ENCODE measurements at regions not wholly inside any gene's neighbourhood (a gene's known extent, or its start where the extent isn't known, plus 50 kb on each side); places are given as distances from the start of the nearest gene placed in this dataset.

DNA sequence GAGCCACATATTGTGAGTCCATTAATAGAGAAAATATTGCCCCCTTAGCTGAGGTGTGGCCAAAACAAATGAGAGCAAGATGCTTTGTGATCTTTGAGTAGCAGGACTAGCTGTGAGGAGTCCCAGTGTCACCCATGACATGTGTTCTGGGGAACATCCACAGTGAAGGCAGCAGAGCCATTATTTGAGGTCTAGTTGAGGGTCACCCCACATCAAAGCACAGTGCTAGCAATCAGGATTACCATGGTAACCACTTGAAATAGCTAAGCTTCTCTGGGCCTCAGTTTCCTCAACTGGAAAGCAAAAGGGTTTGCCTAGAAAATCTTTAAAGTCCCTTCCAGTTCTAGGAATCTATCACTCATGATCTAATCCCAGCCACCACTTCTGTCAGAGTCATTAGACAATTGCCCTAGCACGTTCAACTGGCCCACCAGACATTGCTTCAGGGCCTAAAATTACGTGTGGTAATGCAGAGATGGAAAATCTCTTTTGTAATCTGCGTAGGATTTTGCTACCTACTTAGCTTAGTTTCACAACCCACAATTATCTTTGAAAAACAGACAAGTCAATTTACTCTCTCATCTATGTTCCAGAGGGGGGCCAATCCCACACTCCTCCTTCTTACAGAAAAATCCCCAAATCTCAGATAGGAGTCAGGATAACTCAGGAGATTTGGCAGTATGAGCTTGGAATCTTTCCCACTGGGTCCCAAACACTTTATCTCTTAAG lies 251.2 kb upstream of the EGLN3 start:
- H3K27ac ChIP-seq, result peak overlapping the region; percentile 69
- TF ChIP-seq, protein P1, sequence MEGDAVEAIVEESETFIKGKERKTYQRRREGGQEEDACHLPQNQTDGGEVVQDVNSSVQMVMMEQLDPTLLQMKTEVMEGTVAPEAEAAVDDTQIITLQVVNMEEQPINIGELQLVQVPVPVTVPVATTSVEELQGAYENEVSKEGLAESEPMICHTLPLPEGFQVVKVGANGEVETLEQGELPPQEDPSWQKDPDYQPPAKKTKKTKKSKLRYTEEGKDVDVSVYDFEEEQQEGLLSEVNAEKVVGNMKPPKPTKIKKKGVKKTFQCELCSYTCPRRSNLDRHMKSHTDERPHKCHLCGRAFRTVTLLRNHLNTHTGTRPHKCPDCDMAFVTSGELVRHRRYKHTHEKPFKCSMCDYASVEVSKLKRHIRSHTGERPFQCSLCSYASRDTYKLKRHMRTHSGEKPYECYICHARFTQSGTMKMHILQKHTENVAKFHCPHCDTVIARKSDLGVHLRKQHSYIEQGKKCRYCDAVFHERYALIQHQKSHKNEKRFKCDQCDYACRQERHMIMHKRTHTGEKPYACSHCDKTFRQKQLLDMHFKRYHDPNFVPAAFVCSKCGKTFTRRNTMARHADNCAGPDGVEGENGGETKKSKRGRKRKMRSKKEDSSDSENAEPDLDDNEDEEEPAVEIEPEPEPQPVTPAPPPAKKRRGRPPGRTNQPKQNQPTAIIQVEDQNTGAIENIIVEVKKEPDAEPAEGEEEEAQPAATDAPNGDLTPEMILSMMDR (conservative IDR thresholded peaks at IDR 0.05), result no peak

DNA sequence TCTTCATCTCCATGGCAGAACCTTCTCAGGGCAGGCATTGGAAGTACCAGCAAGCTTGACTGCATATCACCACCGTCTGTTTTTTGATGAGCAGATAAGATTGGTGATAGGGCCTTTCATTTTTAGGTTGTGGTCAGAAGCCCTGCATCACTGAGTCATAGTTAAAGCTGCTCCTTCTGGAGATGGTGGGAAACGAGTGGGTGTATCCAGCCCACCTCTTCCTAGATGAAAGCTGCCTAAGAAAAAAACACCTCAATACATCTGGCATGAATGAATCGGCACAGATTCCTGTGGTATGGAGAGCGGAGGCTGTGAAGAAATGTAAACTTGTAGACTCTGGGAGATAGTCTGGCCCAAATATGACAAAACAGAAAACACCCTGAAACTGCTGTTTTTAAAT lies 248.7 kb upstream of the EGLN3 start:
- TF ChIP-seq, protein P1 (conservative IDR thresholded peaks at IDR 0.05), result no peak
- H3K27ac ChIP-seq, result no peak overlapping the region

DNA sequence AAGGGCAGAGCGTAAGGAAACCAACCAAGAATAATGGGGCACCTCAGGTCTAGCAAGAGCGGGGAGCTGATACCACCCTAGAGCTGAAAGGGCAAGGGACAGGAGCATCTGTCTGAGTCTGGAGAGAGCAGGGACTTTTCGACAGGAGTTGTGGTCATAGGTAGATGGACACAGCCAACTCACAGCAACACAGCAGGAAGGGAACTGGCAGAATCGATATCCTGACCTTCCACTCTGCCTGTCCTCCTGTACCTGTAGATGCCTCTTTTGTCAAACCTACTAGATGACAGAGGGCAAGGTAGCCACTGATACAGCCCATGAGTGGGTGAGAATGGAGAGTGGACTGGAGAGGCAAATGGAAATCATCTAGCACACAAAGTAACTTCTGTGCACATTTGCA lies 247.2 kb upstream of the EGLN3 start:
- H3K27ac ChIP-seq, result no peak overlapping the region
- TF ChIP-seq, protein P1 (conservative IDR thresholded peaks at IDR 0.05), result no peak

DNA sequence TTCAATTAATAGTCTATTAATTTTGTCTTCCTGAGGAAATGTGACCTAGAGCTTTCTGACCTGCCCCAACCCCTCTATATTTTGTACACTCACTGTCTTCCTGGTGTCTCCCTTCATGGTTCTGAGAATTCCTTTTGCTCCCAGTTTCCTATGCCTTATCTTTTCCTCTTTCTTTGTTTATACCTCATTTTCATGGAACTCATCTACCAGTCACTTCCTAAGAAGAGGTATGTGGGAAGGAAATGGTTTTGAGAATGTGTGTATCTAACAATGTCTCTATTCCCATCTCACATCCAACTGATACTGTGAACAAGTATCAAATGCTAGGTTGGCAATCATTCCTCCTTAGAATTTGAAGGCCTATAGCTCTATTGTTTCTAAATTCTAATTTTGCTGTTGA lies 245.1 kb upstream of the EGLN3 start:
- no peak overlapping the region for H3K27ac ChIP-seq
- TF ChIP-seq, protein P1 (conservative IDR thresholded peaks at IDR 0.05), result no peak

DNA sequence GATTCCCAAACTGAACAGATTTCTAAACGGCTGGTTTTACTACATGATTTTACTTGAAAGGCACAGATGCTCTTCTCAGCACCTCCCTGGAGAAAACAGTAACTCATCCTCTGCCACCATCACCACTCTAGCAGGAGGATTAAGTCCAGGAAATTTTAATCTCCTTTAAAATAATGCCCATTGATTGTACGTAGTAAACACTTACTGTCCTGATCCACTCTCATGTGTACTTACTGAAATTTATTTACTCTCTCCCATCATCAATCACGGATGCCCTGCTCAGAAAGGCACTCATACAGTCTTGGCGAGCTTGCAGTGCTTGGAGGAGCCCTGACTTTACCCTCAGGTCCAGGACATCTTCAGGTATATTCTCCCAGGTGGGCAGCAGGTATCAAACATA lies 239.8 kb upstream of the EGLN3 start:
- TF ChIP-seq, protein P1 (conservative IDR thresholded peaks at IDR 0.05), result no peak
- no peak overlapping the region for H3K27ac ChIP-seq

DNA sequence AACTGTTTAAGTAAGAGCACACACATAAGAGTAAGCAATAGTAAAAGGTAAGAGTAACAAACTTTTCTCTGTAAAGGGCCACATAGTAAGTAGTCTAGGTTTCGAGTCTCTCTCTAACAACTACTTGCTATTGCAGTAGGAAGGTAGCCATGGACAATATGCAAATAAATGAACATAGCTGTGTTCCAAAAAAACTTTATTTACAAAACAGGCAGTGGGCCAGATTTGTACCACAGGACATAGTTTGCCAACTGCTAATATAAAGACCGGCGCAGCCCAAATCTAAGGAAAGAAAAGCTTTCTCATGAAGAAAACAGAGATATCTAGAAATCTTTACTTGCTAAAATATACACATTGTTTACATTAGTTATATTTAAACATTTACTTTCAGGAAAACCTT lies 239.0 kb upstream of the EGLN3 start:
- TF ChIP-seq, protein P1 (conservative IDR thresholded peaks at IDR 0.05), result no peak
- H3K27ac ChIP-seq, result no peak overlapping the region

DNA sequence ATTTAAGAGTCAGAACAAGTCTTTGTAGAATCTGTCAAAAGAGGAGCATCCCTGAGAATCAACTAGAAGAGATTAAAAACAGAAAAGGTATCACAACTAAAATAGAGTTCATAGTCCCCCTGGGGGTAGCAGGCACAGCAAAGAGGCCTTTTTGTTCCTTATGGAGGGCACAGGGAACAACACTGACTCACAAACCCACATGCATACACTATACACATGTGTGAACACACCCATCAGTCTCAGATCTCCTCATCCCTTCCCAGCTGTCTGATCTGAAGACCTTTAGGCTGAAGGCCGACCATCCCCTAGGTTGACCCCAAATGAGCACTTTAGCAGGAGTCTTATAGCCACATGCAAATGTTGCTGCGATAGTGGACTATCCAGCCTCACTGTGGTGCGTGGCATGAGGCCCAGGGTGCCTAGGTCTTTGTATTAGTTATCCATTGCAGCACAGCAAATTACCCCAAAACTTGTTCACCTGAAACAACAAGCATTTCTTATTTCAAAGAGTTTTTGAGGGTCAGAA lies 236.7 kb upstream of the EGLN3 start:
- TF ChIP-seq, protein P1 (conservative IDR thresholded peaks at IDR 0.05), result no peak
- no peak overlapping the region for H3K27ac ChIP-seq

Measured in VCaP (cell line).